C4-2B (cell line): ENCODE measurements at regions not wholly inside any gene's neighbourhood (a gene's known extent, or its start where the extent isn't known, plus 50 kb on each side); places are given as distances from the start of the nearest gene placed in this dataset.

Experiments used
- H3K27ac ChIP-seq: fragments of 450-650 bp; 2 replicates; pipeline ENCODE4 v1.5.1; 2017
- CTCF ChIP-seq: fragments of 450-650 bp; conservative IDR thresholded peaks from 2 replicates; pipeline ENCODE4 v1.5.1; 2017; ENCODE audit warnings: mild to moderate bottlenecking
- ZFX ChIP-seq: fragments of 450-650 bp; IDR thresholded peaks from 2 replicates; pipeline ENCODE4 v1.6.1; 2017

- no peak for TF ChIP-seq CTCF
- no peak for TF ChIP-seq ZFX
- H3K27ac ChIP-seq, result no peak overlapping the region
Measured at GRCh38 chr3:27575499-27575898, 91.3 kb upstream of the SLC4A7 start.

- no peak overlapping the region for H3K27ac ChIP-seq
- TF ChIP-seq CTCF (no peak), ZFX (no peak)
Measured at GRCh38 chr3:27574438-27574795, 90.2 kb upstream of the SLC4A7 start.

- H3K27ac ChIP-seq, result no peak overlapping the region
- TF ChIP-seq ZFX (no peak), CTCF (no peak)
Measured at GRCh38 chr3:27573780-27574437, 89.7 kb upstream of the SLC4A7 start.

- H3K27ac ChIP-seq, result no peak overlapping the region
- TF ChIP-seq ZFX, result no peak
- no peak for TF ChIP-seq CTCF
Measured at GRCh38 chr3:27573138-27573537, 89.0 kb upstream of the SLC4A7 start.

GRCh38 chr3:27571345-27571744 lies 87.2 kb upstream of the SLC4A7 start:
- TF ChIP-seq ZFX, result no peak
- TF ChIP-seq CTCF, result no peak
- no peak overlapping the region for H3K27ac ChIP-seq

GRCh38 chr3:27570421-27571106 lies 86.4 kb upstream of the SLC4A7 start:
- no peak overlapping the region for H3K27ac ChIP-seq
- TF ChIP-seq ZFX (no peak), CTCF (no peak)

- TF ChIP-seq CTCF (no peak), ZFX (no peak)
- no peak overlapping the region for H3K27ac ChIP-seq
Measured at GRCh38 chr3:27568393-27568792, 84.2 kb upstream of the SLC4A7 start.
